ENCODE measurements at regions not wholly inside any gene's neighbourhood (a gene's known extent, or its start where the extent isn't known, plus 50 kb on each side); places are given as distances from the start of the nearest gene placed in this dataset.

DNA sequence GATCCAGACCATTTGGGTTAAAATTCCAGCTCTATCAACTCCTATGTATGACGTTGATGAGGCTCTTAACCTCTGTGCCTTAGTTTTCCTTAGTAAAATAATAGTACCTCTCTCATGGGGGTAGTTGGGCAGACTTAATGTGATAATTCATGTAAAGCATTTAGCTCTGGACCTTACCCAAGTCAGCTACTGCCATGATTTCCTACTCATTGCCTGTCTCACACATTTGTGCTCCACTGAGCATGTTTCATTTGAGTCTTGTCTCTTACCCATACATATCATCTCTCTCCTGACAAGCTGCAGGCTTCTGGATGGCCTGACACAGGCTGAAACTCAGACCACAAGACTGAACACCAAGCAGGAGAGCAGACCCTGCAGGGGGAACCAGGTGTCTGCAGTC lies 77.7 kb upstream of the ZBTB40 start:
- Histone ChIP-seq H3K27ac (no peak overlapping the region), H3K9me3 (no peaks in the 10 kb centered on the region), H3K4me3 (no peak overlapping the region), H3K27me3 (replicated peaks; ENCODE audit: insufficient read depth) (no peaks in the 10 kb centered on the region), H3K4me1 (ENCODE audit: control insufficient read depth in 1 of 2, low read depth in 2 of 2) (no peaks in the 10 kb centered on the region), H3K36me3 (no peaks in the 10 kb centered on the region)
- DNase-seq (ENCODE audit: low spot score) = no peak
- TF ChIP-seq, protein P1, sequence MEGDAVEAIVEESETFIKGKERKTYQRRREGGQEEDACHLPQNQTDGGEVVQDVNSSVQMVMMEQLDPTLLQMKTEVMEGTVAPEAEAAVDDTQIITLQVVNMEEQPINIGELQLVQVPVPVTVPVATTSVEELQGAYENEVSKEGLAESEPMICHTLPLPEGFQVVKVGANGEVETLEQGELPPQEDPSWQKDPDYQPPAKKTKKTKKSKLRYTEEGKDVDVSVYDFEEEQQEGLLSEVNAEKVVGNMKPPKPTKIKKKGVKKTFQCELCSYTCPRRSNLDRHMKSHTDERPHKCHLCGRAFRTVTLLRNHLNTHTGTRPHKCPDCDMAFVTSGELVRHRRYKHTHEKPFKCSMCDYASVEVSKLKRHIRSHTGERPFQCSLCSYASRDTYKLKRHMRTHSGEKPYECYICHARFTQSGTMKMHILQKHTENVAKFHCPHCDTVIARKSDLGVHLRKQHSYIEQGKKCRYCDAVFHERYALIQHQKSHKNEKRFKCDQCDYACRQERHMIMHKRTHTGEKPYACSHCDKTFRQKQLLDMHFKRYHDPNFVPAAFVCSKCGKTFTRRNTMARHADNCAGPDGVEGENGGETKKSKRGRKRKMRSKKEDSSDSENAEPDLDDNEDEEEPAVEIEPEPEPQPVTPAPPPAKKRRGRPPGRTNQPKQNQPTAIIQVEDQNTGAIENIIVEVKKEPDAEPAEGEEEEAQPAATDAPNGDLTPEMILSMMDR (IDR thresholded peaks at IDR 0.05) = no peak
- no peak for ATAC-seq (ENCODE audit: insufficient number of reproducible peaks, low FRiP score, low read depth)

GRCh38 chr1:22375601-22376000 lies 76.0 kb upstream of the ZBTB40 start:
- no peaks in the 10 kb centered on the region for H3K4me1 ChIP-seq (ENCODE audit: control insufficient read depth in 1 of 2, low read depth in 2 of 2)
- no peaks in the 10 kb centered on the region for H3K27me3 ChIP-seq (replicated peaks; ENCODE audit: insufficient read depth)
- no peak for ATAC-seq (ENCODE audit: insufficient number of reproducible peaks, low FRiP score, low read depth)
- H3K4me3 ChIP-seq = no peak overlapping the region
- no peak for DNase-seq (ENCODE audit: low spot score)
- no peaks in the 10 kb centered on the region for H3K9me3 ChIP-seq
- no peaks in the 10 kb centered on the region for H3K36me3 ChIP-seq
- TF ChIP-seq, protein P1 (IDR thresholded peaks at IDR 0.05) = no peak
- H3K27ac ChIP-seq = no peak overlapping the region

DNA sequence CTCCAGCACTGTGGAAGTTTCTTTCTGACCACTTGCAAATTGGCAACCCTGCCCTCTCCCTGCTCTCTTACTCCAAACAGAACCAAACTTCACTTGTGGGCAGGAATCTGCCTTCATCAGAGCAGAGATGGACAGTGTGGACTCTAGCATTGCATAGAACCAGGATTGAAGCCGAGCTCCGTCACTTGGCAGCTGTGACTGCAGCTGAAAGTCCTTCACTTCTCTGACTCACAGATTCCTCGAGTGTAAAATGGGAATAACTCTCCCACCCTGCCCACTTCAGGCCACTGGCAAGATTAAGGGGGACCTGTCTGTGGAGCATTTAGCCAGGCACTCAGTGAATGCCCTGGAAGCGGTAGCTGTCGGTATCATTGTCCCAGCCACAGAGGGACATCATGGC lies 75.7 kb upstream of the ZBTB40 start:
- Histone ChIP-seq H3K4me3 (no peak overlapping the region), H3K9me3 (no peaks in the 10 kb centered on the region), H3K36me3 (no peaks in the 10 kb centered on the region), H3K27ac (no peak overlapping the region), H3K27me3 (replicated peaks; ENCODE audit: insufficient read depth) (no peaks in the 10 kb centered on the region), H3K4me1 (ENCODE audit: control insufficient read depth in 1 of 2, low read depth in 2 of 2) (no peaks in the 10 kb centered on the region)
- ATAC-seq (ENCODE audit: insufficient number of reproducible peaks, low FRiP score, low read depth) (no peak), DNase-seq (ENCODE audit: low spot score) (no peak)
- TF ChIP-seq, protein P1 (IDR thresholded peaks at IDR 0.05) = no peak

DNA sequence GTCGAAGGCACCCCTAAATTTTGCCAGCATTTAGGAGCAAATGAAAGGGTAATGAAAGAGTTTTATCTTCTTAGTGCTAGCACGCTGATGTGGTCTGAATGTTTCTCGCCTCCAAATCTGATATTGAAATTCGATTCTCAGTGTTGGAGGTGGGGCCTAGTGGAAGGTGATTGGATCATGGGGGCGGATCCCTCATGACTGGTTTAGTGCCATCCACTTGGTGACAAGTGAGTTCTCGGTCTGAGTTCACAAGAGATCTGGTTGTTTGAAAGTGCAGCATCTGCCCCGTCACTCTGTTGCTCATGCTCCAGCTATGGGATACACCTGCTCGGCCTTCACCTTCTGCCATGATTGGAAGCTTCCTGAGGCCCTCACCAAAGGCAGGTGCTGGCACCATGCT lies 75.1 kb upstream of the ZBTB40 start:
- ATAC-seq (ENCODE audit: insufficient number of reproducible peaks, low FRiP score, low read depth) (no peak), DNase-seq (ENCODE audit: low spot score) (no peak)
- TF ChIP-seq, protein P1 (IDR thresholded peaks at IDR 0.05) = no peak
- no peak overlapping the region for H3K27ac ChIP-seq
- H3K27me3 ChIP-seq (replicated peaks; ENCODE audit: insufficient read depth) = no peaks in the 10 kb centered on the region
- H3K4me1 ChIP-seq (ENCODE audit: control insufficient read depth in 1 of 2, low read depth in 2 of 2) = no peaks in the 10 kb centered on the region
- no peak overlapping the region for H3K4me3 ChIP-seq
- no peaks in the 10 kb centered on the region for H3K36me3 ChIP-seq
- H3K9me3 ChIP-seq = no peaks in the 10 kb centered on the region

- Histone ChIP-seq H3K27ac (no peak overlapping the region), H3K36me3 (no peaks in the 10 kb centered on the region), H3K4me3 (no peak overlapping the region), H3K27me3 (replicated peaks; ENCODE audit: insufficient read depth) (no peaks in the 10 kb centered on the region), H3K4me1 (ENCODE audit: control insufficient read depth in 1 of 2, low read depth in 2 of 2) (no peaks in the 10 kb centered on the region), H3K9me3 (no peaks in the 10 kb centered on the region)
- ATAC-seq (ENCODE audit: insufficient number of reproducible peaks, low FRiP score, low read depth) = no peak
- no peak for DNase-seq (ENCODE audit: low spot score)
- TF ChIP-seq, protein P1 (IDR thresholded peaks at IDR 0.05) = no peak
These were observed 74.7 kb upstream of the ZBTB40 start for GRCh38 chr1:22376976-22377375.

All from thoracic aorta (tissue), 2 donors.